NOMO-1 treated with dmso at 0.1 percent for 144 hours (cell line): ENCODE measurements at regions not wholly inside any gene's neighbourhood (a gene's known extent, or its start where the extent isn't known, plus 50 kb on each side); places are given as distances from the start of the nearest gene placed in this dataset.
"Not testable (repeated sequence)": the region's sequence is repeated elsewhere in the genome, so short reads cannot be mapped to it uniquely, and the experiment has no call there.

ENCODE experiments used
- DNase-seq: peaks from one replicate; lab custom pipeline; 2025; ENCODE audit not compliant: unreplicated experiment; lab: John Stamatoyannopoulos, UW

GRCh38 chr9:29200650-29201049, 1627.4 kb upstream of the C9orf72 start:
- DNase-seq: no peak

GRCh38 chr9:29203244-29203930, 1630.1 kb upstream of the C9orf72 start:
- DNase-seq: no peak

GRCh38 chr9:29208670-29209069, 1635.4 kb upstream of the C9orf72 start:
- DNase-seq: no peak

GRCh38 chr9:29209748-29210291, 1636.5 kb upstream of the C9orf72 start:
- DNase-seq: no peak

- no peak for DNase-seq
These were observed 1637.8 kb upstream of the C9orf72 start for GRCh38 chr9:29211003-29211579.

DNA sequence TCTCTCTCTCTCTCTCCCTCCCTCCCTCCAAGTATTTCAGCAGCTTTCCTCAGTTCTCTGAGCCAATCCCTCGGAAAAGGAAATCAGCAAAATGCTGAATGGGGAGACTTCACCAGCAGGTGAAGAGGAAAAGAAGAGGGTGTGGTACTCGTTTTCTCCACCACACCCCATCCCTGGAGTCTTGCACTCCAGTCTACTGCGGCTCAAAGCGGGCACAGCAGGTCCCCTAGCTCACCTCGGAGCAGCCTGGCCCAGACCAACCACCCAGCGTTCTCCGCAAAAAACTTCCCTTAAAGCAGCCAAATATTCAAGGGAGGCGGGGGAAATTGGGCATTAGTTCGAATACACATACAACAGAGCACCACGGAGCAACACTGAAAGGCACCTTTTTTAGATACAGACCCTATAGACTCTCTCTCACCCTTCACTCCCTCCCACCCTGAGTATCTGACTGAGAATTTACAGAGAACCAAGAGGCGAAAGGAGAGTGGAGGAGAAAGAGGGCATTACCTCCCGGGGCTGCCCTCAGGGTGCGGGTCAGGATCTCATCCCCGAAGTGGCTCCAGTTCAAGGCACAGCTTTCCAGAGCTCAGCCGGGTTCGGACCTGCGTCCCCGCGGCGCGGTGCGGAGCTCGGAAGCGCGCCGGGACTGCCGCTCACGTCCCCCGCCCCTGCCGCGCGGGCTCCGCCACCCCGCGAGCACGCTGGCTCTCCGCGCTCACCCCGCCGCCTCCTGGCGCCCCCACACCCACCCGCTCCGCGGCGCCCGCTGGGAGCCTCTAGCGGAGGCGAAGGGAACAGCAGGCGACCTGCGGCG, 1638.5 kb upstream of the C9orf72 start:
- no peak for DNase-seq

GRCh38 chr9:29212397-29213387, 1639.4 kb upstream of the C9orf72 start:
- DNase-seq: no peak

- no peak for DNase-seq
These were observed 1640.3 kb upstream of the C9orf72 start, which contains the start of gene LINGO2 for GRCh38 chr9:29213417-29214153. LINGO2 (minus strand) TSS chr9:29213601.

GRCh38 chr9:29214154-29214689, 1640.9 kb upstream of the C9orf72 start:
- no peak for DNase-seq

GRCh38 chr9:29214690-29215253, 1641.5 kb upstream of the C9orf72 start:
- no peak for DNase-seq

- no peak for DNase-seq
These were observed 1644.7 kb upstream of the C9orf72 start for GRCh38 chr9:29217966-29218365.

DNA sequence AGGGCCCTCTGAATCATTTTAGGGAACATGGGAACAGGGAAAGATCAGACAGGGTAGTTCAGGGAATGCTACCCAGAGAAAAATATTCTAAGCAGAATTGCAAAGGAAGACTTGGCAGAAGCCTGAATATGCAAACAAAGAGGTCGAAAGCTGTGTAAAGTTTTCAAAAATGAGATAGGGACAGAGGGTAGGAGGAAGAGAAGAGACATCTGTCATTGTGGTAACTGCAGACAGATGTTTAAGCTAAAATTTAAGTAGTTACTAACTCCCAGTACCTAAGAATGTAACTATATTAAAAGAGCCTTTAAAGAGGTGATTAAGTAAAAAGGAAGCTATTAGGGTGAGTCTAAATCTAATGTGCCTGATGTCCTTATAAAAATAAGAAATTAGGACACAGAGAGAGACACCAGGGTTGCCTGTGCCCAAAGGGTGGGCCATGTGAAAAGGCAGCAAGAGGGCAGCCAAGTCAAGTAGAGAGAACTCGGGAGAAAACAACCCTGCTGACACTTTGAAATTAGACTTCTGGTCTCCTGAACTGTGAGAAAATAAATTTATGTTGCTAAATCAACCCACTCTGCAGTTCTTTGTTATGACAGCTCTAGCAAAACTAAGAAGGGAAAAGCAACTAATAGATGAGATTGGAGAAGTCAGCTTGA, 1647.4 kb upstream of the C9orf72 start:
- no peak for DNase-seq

DNA sequence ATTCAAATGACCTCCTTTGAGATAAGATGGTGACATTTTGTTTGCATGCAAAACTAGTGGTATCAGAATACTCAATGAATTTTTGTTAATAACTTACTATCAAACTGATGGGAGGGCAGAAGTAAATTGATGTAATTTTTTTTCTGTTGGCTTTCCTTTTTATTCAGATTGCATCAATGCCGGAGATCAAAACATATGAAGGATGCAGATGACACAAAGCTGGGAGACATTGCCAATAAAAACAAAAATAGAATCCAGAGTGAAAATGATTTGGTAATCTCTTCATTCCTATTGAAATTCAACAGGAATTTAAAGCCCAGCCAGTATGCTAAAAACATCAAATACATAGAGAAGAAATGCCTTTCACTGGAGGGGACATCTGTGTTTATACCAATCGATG, 1655.3 kb upstream of the C9orf72 start:
- no peak for DNase-seq

DNA sequence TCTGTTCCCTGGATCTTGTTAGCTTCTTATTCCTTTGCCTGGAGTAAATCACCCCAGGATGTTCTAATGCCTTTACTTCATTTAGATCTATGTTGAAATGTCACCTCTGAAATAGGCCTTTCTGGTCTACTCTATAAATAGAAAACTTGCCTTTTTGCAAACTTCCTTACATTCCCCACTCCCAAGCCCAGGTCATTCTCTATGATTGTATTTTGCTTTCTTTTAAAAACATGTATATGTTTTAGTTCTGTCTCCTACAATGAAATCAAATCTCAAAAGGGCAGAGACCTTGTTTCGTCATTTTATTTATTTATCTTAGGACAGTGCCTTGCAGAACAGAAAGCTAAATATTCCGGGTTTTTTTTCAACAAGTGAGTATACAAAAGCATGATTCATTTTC, 1657.7 kb upstream of the C9orf72 start:
- no peak for DNase-seq

- DNase-seq: no peak
These were observed 1659.9 kb upstream of the C9orf72 start for GRCh38 chr9:29233193-29233592.

DNA sequence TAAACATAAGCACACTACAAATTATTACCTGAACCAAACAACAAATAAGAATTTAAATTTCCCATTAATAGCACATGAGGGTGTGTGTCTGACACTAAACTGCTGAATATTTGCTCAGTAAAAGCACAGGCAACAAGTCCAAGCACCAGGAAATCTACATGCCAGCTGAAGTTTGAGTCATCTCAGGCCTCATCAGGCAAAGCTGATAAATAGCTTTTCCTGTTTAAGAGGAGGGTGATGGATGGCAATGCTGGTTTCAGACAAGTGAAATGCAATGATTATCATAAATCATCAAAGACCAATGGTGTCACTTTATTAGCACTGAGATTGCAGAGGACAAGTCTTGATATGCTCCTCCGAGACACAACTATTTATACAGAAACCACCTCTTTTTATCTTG, 1668.0 kb upstream of the C9orf72 start:
- no peak for DNase-seq

DNA sequence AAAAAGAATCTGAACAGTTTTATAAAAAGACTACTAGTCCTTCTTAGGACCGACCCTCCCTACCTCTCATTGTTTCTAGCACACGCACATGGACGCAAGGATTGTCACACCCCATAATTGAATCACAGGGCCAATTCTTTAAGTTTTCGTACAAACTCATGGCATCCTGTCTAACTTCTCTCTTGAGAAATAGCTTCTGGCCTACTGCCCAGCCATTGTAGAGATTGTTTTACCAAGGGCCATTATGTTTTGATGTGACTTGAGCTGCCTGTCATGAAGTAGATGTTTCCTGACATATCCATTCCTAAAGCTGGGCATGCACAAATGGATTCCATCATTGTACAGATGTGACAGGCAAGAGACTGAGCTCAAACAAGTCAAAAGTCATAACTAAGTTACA, 1672.1 kb upstream of the C9orf72 start:
- DNase-seq: no peak

- DNase-seq: not testable (repeated sequence)
These were observed 1697.1 kb upstream of the C9orf72 start for GRCh38 chr9:29270400-29270799.

DNA sequence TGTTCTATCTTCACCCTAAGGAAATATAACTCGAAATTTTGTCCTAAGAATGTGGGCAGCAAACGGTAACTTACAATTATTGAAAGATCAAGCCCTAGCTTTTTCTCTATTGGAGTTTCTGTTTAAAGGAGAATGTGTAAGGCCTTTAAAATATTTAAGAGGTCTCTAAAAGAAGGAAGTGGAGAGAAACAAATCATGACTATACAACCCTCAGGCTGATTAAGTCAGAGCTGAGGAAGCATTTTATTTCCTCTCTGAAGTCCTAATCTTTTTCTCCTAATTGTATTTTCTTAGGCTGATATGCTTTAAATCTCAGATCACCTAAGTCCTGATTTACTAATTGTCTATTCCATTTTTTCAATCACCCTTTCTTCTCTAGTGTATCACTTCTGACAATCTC, 1708.8 kb upstream of the C9orf72 start:
- no peak for DNase-seq
